GM12865 (cell line): ENCODE measurements at regions not wholly inside any gene's neighbourhood (a gene's known extent, or its start where the extent isn't known, plus 50 kb on each side); places are given as distances from the start of the nearest gene placed in this dataset.

Source experiments
- DNase-seq: peaks from one replicate; pipeline ENCODE4 v3.0.0; 2010; ENCODE audit warnings: low read depth
- H3K4me3 ChIP-seq: 2 replicates; pipeline ENCODE4 v1.5.1; 2011; ENCODE audit warnings: mild to moderate bottlenecking, low read depth, low read length, control low read depth
- CTCF ChIP-seq: IDR thresholded peaks from 2 replicates; pipeline ENCODE4 v1.5.1; 2011; ENCODE audit warnings: low read length, control low read depth, low read depth, inconsistent platforms; ENCODE audit not compliant: insufficient read depth; ENCODE audit errors: missing control alignments

DNA sequence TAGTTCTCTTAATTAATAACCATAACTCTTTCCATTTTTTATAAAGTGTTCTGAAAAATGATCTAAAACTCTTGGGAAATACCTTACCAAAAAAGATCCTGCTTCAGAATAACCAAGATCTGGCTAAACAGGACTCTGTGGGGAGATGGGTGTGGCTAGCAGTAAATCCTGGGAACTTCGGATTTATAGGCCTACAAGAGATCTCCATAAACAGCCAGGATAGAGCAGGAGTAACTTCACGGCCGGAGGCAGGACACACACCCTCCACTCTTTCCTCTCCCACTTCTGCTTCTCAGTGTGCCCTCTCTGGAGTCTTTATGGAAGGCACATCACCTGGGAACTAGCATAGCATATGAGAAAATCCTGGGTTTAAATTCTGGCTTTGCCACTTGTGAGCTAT, 309.4 kb upstream of the SOX2 start:
- DNase-seq: no peak
- no peak for TF ChIP-seq CTCF
- H3K4me3 ChIP-seq: no peak overlapping the region

DNA sequence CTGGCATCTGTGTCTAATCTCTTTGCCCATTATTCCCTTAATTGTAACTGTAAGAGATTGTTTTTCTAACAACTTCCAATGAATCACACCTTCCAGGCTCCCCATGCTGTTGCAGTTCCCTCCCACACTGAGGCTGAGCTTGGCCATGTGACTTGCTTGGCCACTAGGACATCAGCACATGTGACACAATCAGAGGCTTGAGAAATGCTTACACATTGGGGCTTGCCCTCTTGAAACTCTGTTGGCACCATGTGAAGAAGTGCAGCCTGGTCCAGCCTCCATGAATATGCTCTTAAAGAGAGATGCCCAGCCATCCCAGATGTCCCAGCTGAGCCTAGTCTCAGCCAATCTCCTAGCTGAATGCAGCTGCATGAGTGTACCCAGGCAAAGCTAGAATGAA, 326.8 kb upstream of the SOX2 start:
- no peak for DNase-seq
- no peak for TF ChIP-seq CTCF
- H3K4me3 ChIP-seq: no peak overlapping the region

- no peak for DNase-seq
- no peak for TF ChIP-seq CTCF
- H3K4me3 ChIP-seq: no peak overlapping the region
Observed at GRCh38 chr3:181383760-181384159, 328.0 kb upstream of the SOX2 start.

DNA sequence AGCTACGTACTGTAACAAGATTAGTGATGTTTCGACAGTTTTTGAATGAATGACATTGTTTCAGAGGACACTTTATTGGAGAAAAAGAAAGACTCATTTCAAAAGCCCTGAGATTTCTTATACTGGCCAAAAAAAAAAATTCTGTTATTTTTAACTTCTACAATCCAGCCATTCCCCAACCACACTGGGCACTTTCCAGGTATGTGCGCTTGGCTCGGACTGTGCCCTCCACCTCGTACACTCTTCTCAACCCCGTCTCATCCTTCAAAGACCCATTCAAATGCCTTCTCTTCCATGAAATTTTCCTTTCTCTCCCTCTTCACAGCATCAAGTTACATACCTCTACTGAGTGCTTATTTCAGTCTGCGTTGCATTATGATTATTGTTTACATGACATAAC, 328.5 kb upstream of the SOX2 start:
- H3K4me3 ChIP-seq: no peak overlapping the region
- no peak for TF ChIP-seq CTCF
- no peak for DNase-seq

DNA sequence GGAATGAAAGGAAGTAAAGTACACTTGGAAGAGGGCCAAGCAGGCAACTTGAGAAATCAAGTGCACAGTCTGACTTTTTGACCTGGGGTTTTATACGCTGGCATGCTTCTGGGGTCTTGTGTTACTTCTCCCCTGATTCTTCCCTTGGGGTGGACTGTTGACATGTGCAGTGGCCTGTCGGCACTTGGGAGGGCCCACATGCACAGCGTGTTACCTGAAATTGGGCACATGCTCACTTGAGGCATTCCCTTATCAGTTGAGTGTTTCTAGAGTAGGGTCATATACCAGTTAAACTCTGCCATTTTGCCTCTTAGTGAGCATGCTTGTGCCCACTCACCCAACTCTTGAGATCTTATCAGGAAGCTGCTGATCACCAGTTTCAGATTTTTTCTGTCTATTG, 329.1 kb upstream of the SOX2 start:
- TF ChIP-seq CTCF: no peak
- no peak for DNase-seq
- no peak overlapping the region for H3K4me3 ChIP-seq

- H3K4me3 ChIP-seq: no peak overlapping the region
- no peak for DNase-seq
- no peak for TF ChIP-seq CTCF
Observed at GRCh38 chr3:181379278-181379677, 332.4 kb upstream of the SOX2 start.

- DNase-seq: no peak
- H3K4me3 ChIP-seq: no peak overlapping the region
- no peak for TF ChIP-seq CTCF
Observed at GRCh38 chr3:181369637-181370036, 342.1 kb upstream of the SOX2 start.
